ENCODE measurements at regions not wholly inside any gene's neighbourhood (a gene's known extent, or its start where the extent isn't known, plus 50 kb on each side); places are given as distances from the start of the nearest gene placed in this dataset.

DNA sequence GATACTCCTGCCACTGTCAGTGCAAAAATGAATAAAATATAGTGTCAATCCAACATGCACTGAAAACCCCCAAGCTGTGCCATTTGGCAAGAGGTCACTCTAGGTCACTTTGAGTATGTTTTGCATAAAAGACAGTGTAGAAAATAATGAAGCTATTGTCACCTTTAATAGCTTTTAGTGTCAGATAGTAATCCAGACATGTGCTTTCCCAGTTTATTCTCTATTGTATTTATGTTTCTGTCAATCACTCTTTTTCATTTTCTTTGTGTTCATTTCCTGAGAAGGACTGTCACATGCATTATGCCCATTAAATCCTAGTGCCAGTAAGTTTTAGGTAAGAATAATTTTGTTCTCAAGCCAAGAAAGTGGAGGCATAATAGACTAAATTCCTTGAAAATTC, 1073.9 kb upstream of the CDH2 start:
- no peak for TF ChIP-seq POLR2AphosphoS5 (IDR thresholded peaks at IDR 0.05)
- TF ChIP-seq, protein P1, sequence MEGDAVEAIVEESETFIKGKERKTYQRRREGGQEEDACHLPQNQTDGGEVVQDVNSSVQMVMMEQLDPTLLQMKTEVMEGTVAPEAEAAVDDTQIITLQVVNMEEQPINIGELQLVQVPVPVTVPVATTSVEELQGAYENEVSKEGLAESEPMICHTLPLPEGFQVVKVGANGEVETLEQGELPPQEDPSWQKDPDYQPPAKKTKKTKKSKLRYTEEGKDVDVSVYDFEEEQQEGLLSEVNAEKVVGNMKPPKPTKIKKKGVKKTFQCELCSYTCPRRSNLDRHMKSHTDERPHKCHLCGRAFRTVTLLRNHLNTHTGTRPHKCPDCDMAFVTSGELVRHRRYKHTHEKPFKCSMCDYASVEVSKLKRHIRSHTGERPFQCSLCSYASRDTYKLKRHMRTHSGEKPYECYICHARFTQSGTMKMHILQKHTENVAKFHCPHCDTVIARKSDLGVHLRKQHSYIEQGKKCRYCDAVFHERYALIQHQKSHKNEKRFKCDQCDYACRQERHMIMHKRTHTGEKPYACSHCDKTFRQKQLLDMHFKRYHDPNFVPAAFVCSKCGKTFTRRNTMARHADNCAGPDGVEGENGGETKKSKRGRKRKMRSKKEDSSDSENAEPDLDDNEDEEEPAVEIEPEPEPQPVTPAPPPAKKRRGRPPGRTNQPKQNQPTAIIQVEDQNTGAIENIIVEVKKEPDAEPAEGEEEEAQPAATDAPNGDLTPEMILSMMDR (IDR thresholded peaks at IDR 0.05): no peak
